ENCODE measurements at regions not wholly inside any gene's neighbourhood (a gene's known extent, or its start where the extent isn't known, plus 50 kb on each side); places are given as distances from the start of the nearest gene placed in this dataset.
A peak's percentile ranks its signal among the peaks of the same experiment; 100 is the strongest.
"Not testable (repeated sequence)": the region's sequence is repeated elsewhere in the genome, so short reads cannot be mapped to it uniquely, and the experiment has no call there.

- DNase-seq: peak; percentile 62
- ATAC-seq (ENCODE audit: poor library complexity): peak; percentile 88
- intact Hi-C loops (cut with DNase I): no loop called here
Measured at GRCh38 chr12:107515446-107515958, 170.1 kb upstream of the PWP1 start.

- intact Hi-C loops (cut with DNase I); DNase-seq; ATAC-seq (ENCODE audit: poor library complexity): not testable (repeated sequence)
Measured at GRCh38 chr12:107517816-107518215, 167.8 kb upstream of the PWP1 start.

GRCh38 chr12:107518868-107519267, 166.7 kb upstream of the PWP1 start:
- DNase-seq (no peak), ATAC-seq (ENCODE audit: poor library complexity) (no peak)
- intact Hi-C loops (cut with DNase I): no loop called here

- DNase-seq (no peak), ATAC-seq (ENCODE audit: poor library complexity) (no peak)
- intact Hi-C loops (cut with DNase I): no loop called here
Measured at GRCh38 chr12:107519906-107520859, 165.4 kb upstream of the PWP1 start.

GRCh38 chr12:107521826-107522355, 163.7 kb upstream of the PWP1 start:
- intact Hi-C loops (cut with DNase I): no loop called here
- no peak for ATAC-seq (ENCODE audit: poor library complexity)
- no peak for DNase-seq

- ATAC-seq (ENCODE audit: poor library complexity) (no peak), DNase-seq (no peak)
- intact Hi-C loops (cut with DNase I): no loop called here
Measured at GRCh38 chr12:107522692-107523477, 162.7 kb upstream of the PWP1 start.

GRCh38 chr12:107523775-107524535, 161.6 kb upstream of the PWP1 start:
- DNase-seq (no peak), ATAC-seq (ENCODE audit: poor library complexity) (no peak)
- intact Hi-C loops (cut with DNase I): no loop called here

- no peak for DNase-seq
- intact Hi-C loops (cut with DNase I): no loop called here
- ATAC-seq (ENCODE audit: poor library complexity): no peak
Measured at GRCh38 chr12:107525063-107525718, 160.4 kb upstream of the PWP1 start.

- ATAC-seq (ENCODE audit: poor library complexity) (no peak), DNase-seq (no peak)
- intact Hi-C loops (cut with DNase I): no loop called here
Measured at GRCh38 chr12:107525719-107526554, 159.7 kb upstream of the PWP1 start.

- ATAC-seq (ENCODE audit: poor library complexity) (no peak), DNase-seq (no peak)
- intact Hi-C loops (cut with DNase I): no loop called here
Measured at GRCh38 chr12:107526555-107527180, 158.9 kb upstream of the PWP1 start.

- intact Hi-C loops (cut with DNase I): no loop called here
- DNase-seq: no peak
- no peak for ATAC-seq (ENCODE audit: poor library complexity)
Measured at GRCh38 chr12:107528731-107529365, 156.8 kb upstream of the PWP1 start.

- intact Hi-C loops (cut with DNase I): no loop called here
- DNase-seq (no peak), ATAC-seq (ENCODE audit: poor library complexity) (no peak)
Measured at GRCh38 chr12:107529991-107530390, 155.6 kb upstream of the PWP1 start.

GRCh38 chr12:107530701-107531100, 154.9 kb upstream of the PWP1 start:
- ATAC-seq (ENCODE audit: poor library complexity): no peak
- DNase-seq: no peak
- intact Hi-C loops (cut with DNase I): no loop called here

- no peak for ATAC-seq (ENCODE audit: poor library complexity)
- intact Hi-C loops (cut with DNase I): no loop called here
- no peak for DNase-seq
Measured at GRCh38 chr12:107533218-107533617, 152.4 kb upstream of the PWP1 start.

- intact Hi-C loops (cut with DNase I): no loop called here
- DNase-seq (no peak), ATAC-seq (ENCODE audit: poor library complexity) (no peak)
Measured at GRCh38 chr12:107536613-107537012, 149.0 kb upstream of the PWP1 start.

- intact Hi-C loops (cut with DNase I): no loop called here
- no peak for DNase-seq
- peak; percentile 22 for ATAC-seq (ENCODE audit: poor library complexity)
Measured at GRCh38 chr12:107537464-107538119, 148.0 kb upstream of the PWP1 start.

Measured in Right ventricle myocardium superior (tissue), 1 donor.